ENCODE measurements at regions not wholly inside any gene's neighbourhood (a gene's known extent, or its start where the extent isn't known, plus 50 kb on each side); places are given as distances from the start of the nearest gene placed in this dataset.

GRCh38 chr16:65644821-65645220 is 523.0 kb upstream of the CDH11 start:
- in situ Hi-C loops (cut with HindIII; ENCODE audit: low sequenced_read_pairs) = no loop called here
- H3K4me3 ChIP-seq (ENCODE audit: low read depth, low read length) = no peak overlapping the region
- no peak for TF ChIP-seq CTCF (IDR thresholded peaks at IDR 0.05; ENCODE audit: low read depth, low read length)
- DNase-seq (ENCODE audit: low read depth, low spot score) = no peak

GRCh38 chr16:65641762-65642289 is 520.0 kb upstream of the CDH11 start:
- H3K4me3 ChIP-seq (ENCODE audit: low read depth, low read length) = no peak overlapping the region
- no peak for DNase-seq (ENCODE audit: low read depth, low spot score)
- in situ Hi-C loops (cut with HindIII; ENCODE audit: low sequenced_read_pairs) = no loop called here
- TF ChIP-seq CTCF (IDR thresholded peaks at IDR 0.05; ENCODE audit: low read depth, low read length) = no peak

GRCh38 chr16:65641049-65641761 is 519.3 kb upstream of the CDH11 start:
- DNase-seq (ENCODE audit: low read depth, low spot score) = no peak
- H3K4me3 ChIP-seq (ENCODE audit: low read depth, low read length) = no peak overlapping the region
- TF ChIP-seq CTCF (IDR thresholded peaks at IDR 0.05; ENCODE audit: low read depth, low read length) = no peak
- in situ Hi-C loops (cut with HindIII; ENCODE audit: low sequenced_read_pairs) = no loop called here

GRCh38 chr16:65634833-65635232 is 513.0 kb upstream of the CDH11 start:
- TF ChIP-seq CTCF (IDR thresholded peaks at IDR 0.05; ENCODE audit: low read depth, low read length) = no peak
- in situ Hi-C loops (cut with HindIII; ENCODE audit: low sequenced_read_pairs) = no loop called here

GRCh38 chr16:65634291-65634690 is 512.4 kb upstream of the CDH11 start:
- no peak overlapping the region for H3K4me3 ChIP-seq (ENCODE audit: low read depth, low read length)
- TF ChIP-seq CTCF (IDR thresholded peaks at IDR 0.05; ENCODE audit: low read depth, low read length) = no peak
- DNase-seq (ENCODE audit: low read depth, low spot score) = no peak
- in situ Hi-C loops (cut with HindIII; ENCODE audit: low sequenced_read_pairs) = no loop called here

More at GRCh38 chr16:65634833-65635232, 513.0 kb upstream of the CDH11 start:
- no peak overlapping the region for H3K4me3 ChIP-seq (ENCODE audit: low read depth, low read length)
- DNase-seq (ENCODE audit: low read depth, low spot score) = no peak

GRCh38 chr16:65624666-65625065 is 502.8 kb upstream of the CDH11 start:
- no peak overlapping the region for H3K4me3 ChIP-seq (ENCODE audit: low read depth, low read length)
- DNase-seq (ENCODE audit: low read depth, low spot score) = no peak
- TF ChIP-seq CTCF (IDR thresholded peaks at IDR 0.05; ENCODE audit: low read depth, low read length) = no peak
- in situ Hi-C loops (cut with HindIII; ENCODE audit: low sequenced_read_pairs) = no loop called here
